CD4-positive, alpha-beta T cell treated with Interleukin-1 beta for 1 hour (primary cell): ENCODE measurements at regions not wholly inside any gene's neighbourhood (a gene's known extent, or its start where the extent isn't known, plus 50 kb on each side); places are given as distances from the start of the nearest gene placed in this dataset.

Experiments
- DNase-seq, 2 donors: peaks; one replicate each; pipeline ENCODE4 v3.0.0-alpha.2; 2020 to 2022

DNA sequence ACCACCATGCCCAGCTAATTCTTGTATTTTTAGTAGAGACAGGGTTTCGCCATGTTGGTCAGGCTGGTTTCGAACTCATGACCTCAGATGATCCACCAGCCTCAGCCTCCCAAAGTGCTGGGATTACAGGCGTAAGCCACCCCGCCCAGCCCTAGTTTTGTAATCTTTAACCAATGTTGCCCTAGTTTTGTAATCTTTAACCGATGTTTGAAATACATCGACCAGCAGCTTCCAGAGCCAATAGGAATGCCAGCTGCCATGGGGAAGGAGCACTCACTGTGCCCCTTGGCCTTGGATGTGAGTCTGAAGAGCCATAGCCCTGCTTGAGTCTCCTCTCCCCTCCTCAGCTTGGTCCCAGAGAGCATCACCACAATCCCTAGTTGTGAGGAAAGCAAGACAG, 209.3 kb upstream of the RGS6 start:
- no peak for DNase-seq

DNA sequence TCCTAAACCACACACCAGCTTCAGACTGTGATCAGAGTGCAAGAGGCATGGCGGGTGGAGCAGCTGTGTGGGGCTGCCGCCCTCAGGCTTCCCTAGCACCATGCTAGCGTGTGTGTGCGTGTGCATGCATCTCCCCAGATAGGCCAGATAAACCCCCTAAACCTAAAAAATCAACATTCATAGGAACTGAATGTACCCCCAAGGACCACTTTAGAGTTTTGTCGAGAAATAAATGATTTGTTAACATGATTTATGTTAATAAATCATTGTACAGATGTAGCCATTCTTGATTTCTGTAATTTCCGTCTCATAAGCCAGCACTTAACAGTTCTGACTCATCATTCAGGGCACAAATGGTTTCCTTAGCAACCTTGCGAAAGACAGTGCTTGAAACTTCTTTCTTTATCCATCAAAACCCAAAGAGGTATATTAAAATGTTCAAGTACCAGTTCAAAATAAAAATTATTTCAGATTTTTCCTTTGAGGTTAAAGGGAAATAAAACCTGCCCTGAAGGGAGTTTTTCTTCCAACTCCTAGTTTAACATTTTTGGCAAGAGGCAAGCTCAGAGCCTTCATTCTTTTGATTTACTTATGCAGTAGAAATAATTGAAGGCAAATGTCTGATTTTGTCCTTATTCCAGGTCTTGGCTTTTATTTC, 206.2 kb upstream of the RGS6 start:
- DNase-seq = no peak

DNA sequence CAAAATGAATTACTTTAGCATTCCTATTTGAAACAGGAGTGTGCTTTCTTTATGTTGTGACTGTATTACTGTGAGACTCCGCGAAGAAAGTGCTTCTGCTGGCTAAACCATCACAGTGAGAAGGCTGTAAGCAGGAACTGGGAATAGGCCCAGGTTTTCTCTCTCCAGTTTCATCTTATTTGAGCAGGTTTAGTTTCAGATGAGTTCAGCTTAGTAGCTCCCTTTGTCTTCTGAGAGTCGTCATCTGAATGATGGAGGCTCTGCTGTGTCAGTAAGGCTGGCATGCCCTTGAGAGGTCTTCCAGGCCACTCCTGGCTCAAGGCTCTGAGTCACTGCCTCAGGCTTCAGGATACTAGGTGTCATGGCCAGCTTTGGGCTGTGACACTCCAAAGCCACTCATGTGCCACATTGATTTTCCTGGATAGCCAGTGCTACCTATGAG, 205.6 kb upstream of the RGS6 start:
- no peak for DNase-seq

DNA sequence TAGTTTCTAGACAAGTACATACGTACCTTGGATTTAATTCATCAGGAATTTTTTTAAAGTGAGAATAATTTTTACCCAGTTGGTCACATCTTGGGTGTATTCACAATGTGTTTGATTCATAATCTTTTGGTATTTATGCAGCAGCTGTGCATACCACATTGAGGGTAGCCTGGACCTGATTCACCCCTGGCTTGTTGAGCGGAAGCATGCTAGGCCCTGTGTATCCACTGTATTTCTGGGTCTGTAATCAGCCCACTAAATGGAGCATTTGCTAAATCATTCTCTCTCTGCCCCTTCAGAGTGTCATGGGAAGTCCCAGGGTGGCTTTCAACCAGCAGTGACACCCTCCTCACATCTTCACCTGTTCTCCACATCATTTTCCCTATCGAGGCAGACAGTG, 203.8 kb upstream of the RGS6 start:
- DNase-seq = no peak

DNA sequence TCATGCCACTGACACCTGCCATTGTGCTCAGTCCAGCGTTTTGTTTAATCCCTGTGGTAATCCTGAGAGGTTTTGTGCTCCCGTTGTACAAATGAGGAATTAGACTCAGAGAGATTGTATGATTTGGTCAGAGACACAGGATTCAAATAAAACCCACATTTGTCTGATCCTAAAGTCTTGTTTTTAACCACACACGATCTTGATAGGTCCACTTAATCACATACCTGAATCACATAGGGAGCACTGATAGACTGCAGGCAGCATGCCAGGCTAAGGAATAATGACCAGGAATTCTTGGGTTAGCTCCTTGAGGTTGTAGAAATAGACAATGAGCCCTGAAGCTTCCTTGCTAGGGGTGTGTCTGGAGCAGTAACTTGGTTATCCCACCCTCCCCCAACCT, 202.6 kb upstream of the RGS6 start:
- no peak for DNase-seq

DNA sequence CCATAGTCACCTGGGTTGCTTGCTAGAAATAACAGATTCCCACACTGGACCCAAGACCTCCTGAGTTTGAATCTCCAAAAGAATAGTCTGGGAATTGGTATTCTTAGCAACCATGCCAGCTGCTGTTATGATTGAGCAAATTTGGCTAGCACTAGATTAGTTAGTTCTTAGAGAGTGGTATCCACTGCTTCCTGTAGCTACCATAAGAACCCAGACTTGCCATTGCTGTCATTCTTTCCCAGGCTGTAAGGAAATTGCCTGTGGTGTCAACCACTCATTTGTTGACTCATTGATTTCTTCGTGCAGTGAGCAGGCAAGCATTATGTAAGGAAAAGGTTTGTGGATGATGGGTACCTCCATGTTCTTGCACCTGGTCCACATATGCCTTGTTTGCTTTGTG, 201.8 kb upstream of the RGS6 start:
- no peak for DNase-seq

DNA sequence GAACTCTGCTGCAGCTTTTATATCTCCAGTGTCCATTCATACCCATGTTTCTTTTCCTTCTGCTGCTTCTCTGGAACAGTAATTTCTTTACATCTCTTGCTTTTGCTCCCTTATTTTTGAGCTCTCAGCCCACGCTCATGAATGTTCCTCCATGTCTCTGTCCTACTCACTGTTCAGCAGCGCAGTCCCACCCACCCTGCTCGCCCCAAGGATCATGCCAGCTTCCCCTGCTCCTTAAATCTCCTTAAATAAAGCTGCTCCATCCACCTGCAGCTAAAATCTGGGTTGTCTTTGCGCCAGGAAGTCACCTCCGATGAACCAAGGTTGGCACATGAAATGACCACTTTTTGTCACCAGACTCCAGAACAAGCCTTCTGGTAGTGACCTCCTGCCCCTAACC, 201.1 kb upstream of the RGS6 start:
- DNase-seq = no peak

DNA sequence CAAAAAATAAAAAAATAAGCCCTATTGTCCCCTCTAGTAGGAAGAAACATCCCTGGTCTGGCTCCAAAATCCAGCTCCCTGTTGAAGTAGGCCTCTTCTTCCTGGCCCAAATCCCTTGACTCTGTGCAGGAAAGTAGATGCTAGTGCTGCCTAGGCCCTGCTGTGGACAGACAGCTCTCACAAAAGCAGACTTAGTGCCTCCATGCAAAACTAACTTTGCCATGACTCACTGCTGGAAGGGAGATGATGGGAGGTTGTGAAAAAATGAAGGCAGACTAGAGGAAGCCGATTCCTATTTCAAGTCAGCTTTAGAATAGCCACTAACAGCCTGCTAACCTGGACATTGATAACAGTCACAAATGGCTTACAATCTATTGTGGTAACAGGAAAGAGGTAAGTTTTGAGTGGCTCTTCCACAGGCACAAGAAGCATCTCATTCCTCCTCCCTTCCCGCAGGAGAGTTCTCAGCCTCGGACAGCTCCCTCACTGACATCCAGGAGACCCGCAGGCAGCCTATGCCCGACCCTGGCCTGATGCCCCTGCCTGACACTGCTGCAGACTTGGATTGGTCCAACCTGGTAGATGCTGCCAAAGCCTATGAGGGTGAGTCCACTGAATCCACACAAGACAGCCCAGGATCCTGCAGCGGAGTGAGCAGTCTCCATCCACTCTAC, 198.9 kb upstream of the RGS6 start:
- DNase-seq = no peak

DNA sequence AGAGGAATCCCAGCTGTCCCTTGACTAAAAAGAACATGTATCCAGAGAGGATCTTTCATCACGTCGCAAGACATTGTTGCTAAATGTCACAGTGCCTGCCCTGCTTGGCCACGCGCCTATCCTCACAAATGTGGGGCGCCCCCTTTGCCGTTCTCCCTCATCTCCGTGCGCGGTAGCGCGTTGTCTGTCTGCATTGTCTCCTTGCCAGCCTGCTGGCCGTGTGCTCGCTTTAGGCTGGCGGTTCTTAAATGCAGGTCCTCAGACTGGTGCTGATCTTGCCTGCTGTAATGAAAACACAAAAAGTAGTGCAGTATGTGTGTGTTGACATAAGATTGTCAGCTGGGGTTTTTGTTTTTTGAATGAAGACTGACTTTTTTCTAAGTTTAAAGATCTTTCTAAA, 198.2 kb upstream of the RGS6 start:
- no peak for DNase-seq

DNA sequence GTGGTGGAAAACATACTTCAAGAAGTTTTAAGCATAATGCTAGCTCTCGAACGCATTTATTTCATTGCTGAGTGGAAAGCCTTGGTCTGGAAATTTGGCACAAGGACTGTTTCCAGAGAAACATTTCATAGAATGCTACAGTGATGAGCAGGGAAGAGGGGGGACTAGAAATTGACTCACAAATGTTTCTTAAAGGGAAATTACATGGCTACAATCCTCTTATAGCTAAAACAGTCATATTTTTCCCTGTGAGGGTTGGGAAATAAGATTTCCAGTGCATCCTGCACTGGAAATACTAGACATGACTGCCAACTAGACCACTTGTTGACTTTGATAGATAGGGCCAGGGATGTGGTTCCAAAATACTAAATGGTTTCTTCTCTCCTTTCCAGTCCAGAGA, 197.3 kb upstream of the RGS6 start:
- DNase-seq = no peak

DNA sequence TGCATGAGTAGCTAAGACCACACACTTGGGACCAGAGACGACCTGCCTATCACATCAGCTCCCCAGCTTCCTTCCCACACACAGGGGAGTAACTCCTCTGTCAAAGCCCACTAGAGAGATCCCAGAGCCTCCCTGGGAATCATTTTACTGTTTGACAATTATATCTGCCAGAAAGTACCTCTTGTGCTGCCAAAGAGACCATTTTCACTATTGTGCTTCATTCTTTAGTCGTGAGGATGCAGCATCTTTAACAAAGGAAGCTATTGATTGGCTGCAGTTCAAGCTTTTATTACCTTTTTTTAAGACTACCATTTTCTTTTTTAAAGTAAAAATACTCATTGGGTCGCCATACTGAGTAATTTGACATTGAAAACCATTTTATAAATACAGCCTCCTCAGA, 194.5 kb upstream of the RGS6 start:
- DNase-seq = no peak

DNA sequence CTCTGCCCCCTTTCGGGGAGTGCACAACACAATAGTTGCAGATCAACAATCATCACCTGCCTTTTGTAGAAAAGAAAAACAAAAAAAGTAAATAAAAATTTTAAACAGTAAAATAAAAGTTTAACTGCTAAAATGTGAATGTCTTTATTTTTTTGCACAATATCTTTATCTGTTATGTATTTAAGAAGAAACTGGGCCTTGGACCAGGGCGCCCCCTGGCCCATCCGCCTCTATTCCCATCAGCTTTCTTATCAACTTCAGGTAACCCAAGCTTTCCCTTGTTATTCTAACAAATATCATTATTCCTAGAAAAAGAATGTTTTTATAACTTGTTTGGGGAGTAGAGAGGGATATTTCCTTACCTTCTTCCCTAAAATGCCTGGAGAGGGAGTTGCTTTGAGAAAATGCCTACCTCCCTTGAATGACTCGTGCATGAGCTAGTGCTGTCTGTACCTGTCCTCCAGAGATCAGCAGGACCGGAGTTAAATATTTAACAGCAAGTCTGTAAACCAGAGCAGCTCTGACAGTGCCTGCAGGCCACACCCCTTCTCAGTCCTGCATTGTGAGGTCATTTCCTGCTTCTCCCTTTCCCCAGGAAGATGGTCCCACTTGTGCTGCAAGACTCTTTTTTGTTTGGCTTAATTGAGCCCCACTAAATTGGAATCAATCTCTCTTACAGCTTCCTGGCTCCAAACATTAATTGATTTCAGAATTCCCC, 192.8 kb upstream of the RGS6 start:
- no peak for DNase-seq

DNA sequence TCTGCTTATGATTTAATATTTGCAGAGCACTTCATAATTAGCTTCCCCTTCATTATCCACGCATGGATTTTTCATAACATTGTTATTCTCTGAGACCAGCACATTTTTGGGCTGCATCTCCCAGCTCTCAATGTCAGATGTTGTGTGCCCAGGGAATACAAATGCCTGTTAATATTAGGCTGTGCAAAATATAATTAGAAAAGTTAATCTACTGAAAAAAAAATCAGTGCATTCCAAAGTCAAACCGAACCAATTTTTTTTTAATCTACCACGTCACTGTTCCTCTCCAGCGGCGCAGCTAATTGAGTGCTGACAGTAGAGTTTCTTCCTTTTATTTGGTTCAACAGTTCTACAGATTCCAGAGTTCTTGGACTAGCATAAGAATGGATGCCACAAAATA, 191.0 kb upstream of the RGS6 start:
- no peak for DNase-seq

DNA sequence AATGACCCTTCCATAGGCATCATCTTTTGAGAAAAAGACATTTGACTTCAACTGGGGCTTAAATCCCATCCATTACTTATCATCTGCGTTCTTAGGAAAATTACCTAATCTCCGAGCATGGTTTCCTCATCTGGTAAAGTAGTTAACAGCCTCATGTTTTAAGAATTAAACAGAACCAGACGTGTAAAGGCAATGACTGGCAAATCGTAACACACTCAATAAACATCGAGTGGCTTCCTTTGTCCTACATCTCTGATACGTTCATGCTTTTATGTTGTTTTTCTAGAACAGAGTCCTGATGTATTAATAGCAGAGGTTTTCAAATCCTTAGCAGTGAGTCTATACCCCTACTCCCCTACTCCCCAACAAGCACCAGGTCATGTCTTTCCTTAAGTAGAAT, 189.7 kb upstream of the RGS6 start:
- DNase-seq = no peak

DNA sequence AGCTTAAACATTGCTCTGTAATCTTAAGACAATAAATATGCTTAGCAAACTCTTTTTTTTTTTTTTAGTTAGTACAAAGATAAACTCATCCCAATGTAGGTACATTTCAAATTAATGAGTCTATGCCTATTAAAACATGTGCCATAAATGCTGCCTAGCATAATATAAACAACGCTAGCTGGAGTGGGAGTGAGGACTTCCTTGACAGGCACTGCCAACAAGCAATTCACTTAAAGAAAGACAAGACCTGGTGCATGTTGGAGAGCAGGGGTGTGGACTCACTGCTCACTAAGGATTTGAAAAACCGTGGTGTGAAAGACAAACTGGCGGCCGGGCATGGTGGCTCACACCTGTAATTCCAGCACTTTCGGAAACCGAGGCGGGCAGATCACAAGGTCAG, 187.2 kb upstream of the RGS6 start:
- DNase-seq = no peak

DNA sequence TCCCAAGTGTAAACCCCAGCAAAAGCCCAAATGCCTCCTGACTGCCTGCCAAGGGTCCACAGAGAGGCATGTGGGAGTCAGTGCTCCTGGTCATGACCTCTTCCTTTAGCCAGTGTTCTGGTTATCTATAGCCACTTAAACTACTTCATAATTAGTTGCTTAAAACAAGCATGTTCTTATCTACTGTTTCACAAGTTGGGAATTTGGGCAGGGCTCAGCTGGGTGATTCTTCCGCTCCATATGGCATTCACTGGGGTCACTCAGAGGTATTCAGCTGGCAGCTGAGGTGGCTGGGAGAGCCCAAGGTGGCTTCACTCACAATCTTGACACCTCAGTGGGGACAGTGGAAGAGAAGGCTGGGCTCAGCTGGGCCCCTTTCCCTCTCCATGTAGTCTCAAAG, 184.0 kb upstream of the RGS6 start:
- DNase-seq = no peak

DNA sequence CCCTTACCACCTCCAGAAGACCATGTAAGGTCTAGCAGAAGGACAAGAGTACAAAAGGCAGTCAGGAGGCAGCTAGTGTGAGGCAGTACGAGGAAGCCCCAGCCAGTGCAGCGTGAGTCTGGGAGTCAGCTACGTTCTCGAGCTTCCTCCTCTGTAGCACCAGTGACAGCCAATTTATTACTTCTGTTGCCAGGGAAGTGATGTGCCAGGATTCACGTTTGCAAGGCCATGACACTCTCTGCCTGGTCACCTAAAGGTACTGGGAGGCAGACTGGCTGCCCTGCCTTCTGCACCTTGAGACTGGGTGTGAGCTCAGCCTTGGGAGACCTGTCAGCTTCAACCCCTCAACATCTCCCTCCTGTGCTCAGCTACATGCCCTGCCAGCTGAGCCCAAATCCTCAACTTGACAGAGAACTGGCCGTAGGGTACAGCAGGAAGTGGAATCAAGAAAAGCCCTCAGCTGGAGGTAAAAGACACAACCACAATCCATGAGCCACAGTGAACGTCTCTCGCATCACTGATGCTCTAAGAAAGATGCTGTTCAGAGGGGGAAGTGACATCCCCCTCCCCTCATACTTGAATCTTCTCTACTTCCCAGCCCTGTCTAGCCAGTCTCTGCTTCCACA, 182.5 kb upstream of the RGS6 start:
- DNase-seq = no peak

DNA sequence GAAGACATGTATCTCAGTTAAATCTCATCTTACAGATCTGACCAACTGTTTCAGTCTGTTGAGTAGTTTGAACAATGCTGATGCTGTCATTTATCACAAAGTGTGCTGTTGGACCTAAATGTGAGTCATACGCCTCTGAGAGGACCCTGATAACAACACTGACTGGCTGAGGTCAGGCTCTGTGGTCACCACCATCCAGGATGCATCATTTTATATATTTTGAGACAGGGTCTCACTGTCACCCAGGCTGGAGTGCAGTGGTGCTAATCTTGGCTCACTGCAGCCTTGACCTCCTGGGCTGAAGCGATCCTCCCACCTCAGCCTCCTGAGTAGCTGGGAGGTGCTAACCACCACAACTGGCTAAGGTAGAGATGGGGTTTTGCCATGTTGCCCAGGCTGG, 181.0 kb upstream of the RGS6 start:
- DNase-seq = no peak

DNA sequence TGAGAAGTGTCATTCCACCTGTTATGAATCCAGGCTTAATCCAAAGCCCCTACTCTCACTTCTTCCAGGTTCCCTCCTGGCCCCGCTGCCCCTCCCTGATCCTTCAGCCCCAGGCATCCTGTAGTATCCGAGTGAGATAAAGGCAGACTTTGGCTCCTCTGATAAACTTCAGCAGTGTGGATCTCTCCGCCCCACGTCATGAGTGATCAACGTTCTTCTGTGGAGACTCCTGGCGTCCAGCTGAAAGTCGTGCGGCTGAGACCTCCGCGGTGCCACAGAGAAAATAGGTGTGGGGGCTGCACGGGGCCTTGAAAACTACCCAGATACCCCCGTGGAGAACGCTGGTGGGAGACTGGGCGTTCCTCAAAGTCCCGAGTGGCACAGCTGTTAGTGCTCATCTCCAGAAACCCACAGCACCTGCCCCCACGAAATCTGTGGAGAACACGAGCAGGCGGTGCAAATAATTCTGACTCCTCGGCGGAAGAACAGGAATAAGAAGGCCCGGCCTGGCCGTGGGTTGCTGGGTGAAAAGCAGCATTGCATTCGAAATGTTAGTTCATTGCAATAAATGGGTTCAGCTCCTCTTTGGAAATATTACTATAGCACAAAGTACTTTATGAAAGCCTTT, 180.0 kb upstream of the RGS6 start:
- DNase-seq = no peak

DNA sequence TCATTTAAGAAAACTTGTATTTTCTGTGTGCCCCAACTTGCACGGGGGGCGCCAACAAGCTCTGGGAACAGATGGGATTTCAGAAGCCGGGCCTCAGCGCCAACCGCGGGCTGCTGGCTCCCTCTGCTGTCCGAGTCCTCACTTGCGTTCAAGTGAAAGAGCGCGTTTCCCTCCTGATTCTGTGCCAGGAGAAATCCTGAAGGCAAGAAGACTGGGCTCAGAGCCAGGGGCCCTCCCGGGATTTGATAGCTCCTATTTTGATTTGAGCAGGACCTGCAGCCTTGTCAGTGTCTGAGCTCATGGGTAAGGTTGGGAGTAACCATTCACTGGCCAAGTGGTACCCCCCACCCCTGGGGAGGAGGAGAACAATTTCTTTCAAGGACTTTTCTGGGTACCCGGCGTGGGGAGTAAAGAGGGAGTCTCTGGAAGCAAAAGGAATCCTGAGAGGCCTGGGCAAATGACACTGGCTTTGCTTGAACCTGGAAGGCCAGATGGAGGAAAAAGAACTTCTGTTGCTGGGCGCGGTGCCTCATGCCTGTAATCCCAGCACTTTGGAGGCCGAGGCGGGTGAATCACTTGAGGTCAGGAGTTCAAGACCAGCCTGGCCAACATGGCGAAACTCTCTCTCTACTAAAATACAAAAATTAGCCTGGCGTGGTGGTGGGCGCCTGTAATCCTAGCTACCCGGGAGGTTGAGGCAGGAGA, 179.0 kb upstream of the RGS6 start:
- peak; percentile 62 to 69 for DNase-seq

DNA sequence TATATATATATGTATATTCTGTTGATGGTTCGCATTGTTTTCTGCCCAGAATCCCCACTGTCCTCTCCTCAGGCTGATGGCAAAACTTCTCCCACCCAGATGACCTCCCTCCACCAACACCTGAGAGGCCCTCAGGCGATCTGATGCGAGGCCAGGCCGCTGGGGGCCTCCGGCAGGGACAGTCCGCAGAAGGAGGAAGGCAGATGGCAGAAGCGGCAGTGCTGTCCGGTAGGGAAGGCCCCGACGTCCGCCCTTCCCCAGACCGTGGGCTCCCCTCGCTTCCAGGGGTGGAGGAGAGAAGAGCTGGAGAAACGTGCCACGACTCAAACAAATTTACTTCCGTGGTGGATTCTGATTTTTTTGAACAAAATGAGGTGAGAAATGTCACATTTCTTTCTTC, 178.3 kb upstream of the RGS6 start:
- DNase-seq = no peak

DNA sequence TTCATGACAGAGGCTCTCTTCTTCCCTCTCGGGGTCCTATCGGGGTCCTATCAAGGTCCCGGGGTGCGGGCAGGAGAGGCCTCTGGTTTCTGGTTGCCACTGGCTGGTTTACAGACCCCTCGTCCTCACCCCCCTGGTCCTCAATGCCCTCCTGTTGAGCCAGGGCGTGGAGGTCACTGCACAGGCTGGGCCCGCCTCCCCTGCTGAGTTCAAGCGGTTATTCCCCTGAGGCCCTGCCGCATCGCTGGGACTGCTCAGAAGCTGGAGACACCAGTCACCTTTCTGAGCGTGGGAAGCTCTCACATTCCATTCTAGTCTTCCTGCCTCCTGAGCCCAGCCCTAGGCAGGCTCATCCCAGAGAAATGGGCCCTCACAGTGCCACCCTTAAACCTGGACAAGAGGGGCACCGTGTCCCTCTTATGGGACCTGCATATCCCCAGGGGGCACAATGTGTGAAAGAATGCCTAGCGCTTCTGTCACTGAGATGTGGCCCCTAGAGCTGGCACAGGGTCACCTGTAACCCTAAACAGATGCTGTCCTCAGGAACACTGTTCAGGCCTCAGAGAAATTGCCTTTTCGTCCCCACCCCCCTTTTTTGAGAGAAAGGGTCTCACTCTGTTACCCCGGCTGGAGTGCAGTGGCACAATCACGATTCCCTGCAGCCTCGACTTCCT, 177.7 kb upstream of the RGS6 start:
- DNase-seq = no peak
